ENCODE measurements at regions not wholly inside any gene's neighbourhood (a gene's known extent, or its start where the extent isn't known, plus 50 kb on each side); places are given as distances from the start of the nearest gene placed in this dataset.

DNA sequence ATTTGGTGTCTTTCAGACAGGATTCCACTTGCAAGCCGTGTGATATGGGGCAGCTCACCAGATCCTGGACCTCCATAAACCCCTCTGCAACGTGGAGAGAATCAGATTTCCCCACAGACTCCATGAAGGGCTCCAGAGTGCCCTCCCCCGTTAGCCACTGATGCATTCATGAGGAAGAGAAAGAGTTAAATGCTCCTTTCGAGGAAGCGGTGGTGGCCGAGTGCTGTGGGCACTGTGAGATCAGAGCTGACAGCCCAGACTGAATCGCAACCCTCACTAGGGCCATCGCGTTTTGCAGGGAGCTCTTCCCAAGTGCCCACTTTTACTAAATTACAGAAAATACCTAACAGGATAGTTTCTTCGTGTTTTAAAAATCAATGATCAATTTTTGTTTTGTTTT is 226.3 kb upstream of the ZNF32 start:
- TF ChIP-seq GATA1 (IDR thresholded peaks at IDR 0.05; ENCODE audit: low read depth, low read length) (no peak), POLR2A (IDR thresholded peaks at IDR 0.05; ENCODE audit: low read length) (no peak)
- no peak for DNase-seq

DNA sequence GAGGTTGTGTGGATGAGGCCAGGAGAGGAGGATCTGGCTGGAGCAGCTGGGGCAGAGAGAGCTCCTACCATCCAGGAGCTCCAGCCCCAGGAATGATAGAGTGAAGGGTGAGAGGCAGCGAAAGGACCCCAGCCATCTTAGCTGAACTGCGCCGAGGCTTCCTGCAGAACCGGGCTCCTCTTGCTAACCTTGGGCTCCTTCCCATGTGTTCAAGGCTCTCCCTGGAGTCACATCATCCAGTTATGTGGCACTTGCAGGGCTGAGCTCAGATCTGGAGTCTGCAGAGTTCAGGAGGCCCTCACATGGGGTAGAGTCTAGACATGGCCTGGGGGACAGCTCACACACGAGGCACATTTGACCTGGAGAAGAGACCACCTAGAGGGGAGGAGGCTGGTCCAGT is 225.0 kb upstream of the ZNF32 start:
- TF ChIP-seq GATA1 (IDR thresholded peaks at IDR 0.05; ENCODE audit: low read depth, low read length): no peak
- no peak for TF ChIP-seq POLR2A (IDR thresholded peaks at IDR 0.05; ENCODE audit: low read length)
- no peak for DNase-seq

DNA sequence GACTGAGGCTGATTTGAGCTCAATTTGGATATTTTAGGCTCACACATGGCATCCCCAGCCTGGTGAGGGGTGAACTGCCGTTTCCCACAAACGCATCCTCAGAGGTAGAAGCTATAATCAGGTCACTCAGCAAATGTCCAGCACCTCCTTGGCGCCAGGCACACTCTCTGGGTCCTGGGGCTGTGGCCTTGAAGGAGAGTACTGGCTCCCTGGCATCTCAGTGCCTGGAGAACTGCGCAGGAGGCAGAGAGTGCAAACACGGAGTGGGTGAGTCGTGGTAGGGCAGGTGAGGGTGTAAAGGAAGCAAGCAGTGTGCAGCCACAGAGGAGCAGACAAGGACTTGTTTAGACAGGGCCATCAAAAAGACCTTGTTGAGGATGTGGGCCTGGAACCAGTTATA is 224.0 kb upstream of the ZNF32 start:
- TF ChIP-seq POLR2A (IDR thresholded peaks at IDR 0.05; ENCODE audit: low read length): no peak
- TF ChIP-seq GATA1 (IDR thresholded peaks at IDR 0.05; ENCODE audit: low read depth, low read length): no peak

DNA sequence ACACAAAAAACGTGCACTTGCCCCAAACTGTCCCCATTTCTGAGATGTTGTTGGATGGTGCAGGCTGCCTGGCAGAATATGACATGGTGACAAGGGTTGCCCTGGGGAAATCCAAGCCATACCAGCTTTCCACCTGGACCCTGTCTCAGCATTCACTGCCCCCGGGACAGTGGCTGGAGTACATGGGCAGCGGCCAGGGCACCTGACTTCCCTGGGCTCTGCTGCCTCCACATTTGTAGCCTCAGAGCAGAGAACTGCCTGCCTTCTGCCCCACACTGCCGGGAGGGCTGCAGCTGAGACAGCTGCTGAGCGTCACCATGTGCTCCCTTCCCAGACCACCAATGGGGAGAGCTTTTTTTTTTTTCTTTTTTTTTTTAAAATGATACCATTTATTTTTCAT is 222.9 kb upstream of the ZNF32 start:
- TF ChIP-seq GATA1 (IDR thresholded peaks at IDR 0.05; ENCODE audit: low read depth, low read length): no peak
- no peak for TF ChIP-seq POLR2A (IDR thresholded peaks at IDR 0.05; ENCODE audit: low read length)
- no peak for DNase-seq

More for the DNA sequence above, 224.0 kb upstream of the ZNF32 start:
- no peak for DNase-seq

DNA sequence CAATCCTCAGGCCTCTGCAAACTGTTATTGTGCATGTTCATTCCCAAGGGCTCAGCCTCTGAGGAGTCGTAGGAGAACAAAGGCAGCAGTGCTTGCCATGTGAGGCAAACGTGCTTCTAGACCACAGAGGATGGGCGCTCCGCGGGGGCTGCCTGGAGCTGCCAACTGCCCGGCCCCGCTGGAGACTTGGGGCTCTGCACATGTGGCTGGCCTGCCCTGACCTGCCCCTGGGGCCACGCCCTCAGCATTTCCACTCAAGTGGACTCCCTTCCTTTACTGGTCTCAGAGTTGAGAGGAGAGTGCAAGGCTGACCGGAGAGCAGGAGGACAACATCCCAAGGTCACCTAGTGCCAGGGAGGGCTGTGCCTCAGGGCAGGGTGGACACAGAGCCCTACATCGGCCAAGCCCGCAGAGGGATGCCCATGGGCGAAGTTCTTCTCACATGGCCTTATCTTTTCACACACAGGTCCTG is 222.3 kb upstream of the ZNF32 start:
- no peak for DNase-seq

DNA sequence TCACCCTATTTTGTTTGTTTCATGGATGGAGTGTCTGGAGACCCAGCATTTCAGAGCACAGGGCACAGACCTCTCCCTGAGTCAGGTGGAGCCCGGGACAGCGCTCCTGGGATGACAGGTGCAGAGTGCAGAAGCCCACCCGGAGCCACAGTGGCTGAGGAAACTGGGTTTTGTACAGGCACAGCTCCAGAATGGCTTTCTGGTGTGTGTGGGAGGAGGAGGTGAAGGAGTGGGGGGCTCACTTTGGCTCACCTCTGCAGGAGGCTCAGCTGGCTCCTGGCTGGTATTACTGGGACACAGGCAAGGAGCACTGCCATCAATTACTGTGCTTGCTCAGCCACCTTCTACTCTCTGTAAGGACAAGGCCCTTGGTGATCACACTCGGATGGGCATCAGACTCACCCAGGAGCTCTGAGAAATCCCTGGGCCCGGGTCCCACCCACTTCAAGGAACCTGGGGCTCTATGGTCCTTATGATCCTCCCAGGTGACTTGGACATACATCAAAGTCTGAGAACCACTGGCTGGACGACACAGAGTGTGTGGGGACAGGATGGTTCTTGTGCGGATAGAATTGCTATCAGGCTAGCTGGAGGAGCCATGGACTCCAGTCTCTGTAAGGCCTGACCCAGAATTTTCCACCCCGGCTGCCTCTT is 221.1 kb upstream of the ZNF32 start:
- TF ChIP-seq GATA1 (IDR thresholded peaks at IDR 0.05; ENCODE audit: low read depth, low read length): no peak
- no peak for TF ChIP-seq POLR2A (IDR thresholded peaks at IDR 0.05; ENCODE audit: low read length)
- DNase-seq: no peak

More for the DNA sequence above, 222.3 kb upstream of the ZNF32 start:
- TF ChIP-seq POLR2A (IDR thresholded peaks at IDR 0.05; ENCODE audit: low read length) (no peak), GATA1 (IDR thresholded peaks at IDR 0.05; ENCODE audit: low read depth, low read length) (no peak)

DNA sequence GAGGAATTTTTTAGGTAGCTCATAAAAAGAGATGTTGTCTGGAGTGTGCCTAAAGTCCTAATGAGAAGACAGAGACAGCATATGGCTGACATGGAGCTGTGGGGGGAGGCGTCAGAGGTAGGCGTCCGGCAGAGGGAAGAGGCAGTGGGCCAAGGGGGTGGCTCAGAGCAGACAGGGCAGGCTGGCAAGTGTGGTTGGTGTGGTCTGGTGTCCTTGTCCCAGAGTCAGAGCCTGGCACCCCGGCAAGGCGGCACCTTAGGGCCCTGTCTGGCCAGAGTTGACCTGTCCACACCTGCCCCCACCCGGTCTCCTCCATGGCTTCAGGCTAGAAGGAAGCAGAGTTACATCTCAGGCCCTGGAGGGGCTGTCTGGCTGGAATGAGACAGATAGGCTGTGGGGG is 220.3 kb upstream of the ZNF32 start:
- TF ChIP-seq GATA1 (IDR thresholded peaks at IDR 0.05; ENCODE audit: low read depth, low read length) (no peak), POLR2A (IDR thresholded peaks at IDR 0.05; ENCODE audit: low read length) (no peak)
- no peak for DNase-seq

DNA sequence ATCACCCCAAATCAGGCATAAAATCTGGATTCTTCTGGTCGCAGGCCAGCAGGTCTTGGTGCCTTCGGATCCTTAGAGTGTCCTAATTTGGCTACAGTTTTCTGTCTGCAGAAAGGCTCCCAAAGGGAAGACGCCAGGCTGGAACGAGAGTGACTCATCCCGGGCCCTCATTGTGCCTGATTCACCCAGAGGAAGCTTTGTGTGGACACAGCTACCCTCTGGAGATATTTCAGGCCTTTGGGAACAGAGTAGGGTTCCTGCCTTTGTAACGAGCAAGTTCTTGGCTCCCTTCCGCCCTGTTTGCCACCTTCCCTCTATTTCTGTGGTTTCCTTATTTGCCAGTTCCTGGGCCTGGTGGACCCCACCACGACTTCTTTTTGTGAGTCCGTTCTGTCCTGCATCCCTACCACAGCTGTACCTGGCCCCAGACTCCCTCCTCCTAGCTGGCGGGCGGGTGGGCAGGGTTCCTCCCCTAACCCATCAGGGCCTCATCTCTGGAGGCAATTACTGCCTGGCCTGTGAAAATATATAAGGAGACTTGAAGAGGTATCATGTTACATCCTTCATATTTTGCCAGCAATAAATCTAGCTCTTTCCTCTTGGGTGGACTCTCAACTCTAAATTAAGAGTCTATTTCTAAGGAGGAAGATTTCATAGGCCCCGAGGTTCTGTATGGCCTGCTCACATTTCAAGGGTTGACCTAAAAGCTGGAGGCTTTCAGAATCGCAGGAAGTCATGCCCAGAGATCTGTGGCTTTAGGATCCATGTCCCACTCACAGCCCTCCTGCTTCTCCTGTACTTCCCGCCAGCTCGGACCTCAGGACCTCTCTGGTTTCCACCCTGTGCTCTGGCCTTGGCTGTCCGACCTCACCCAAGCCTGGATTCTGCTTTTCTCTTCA is 219.2 kb upstream of the ZNF32 start:
- TF ChIP-seq GATA1 (IDR thresholded peaks at IDR 0.05; ENCODE audit: low read depth, low read length) (no peak), POLR2A (IDR thresholded peaks at IDR 0.05; ENCODE audit: low read length) (no peak)
- no peak for DNase-seq

DNA sequence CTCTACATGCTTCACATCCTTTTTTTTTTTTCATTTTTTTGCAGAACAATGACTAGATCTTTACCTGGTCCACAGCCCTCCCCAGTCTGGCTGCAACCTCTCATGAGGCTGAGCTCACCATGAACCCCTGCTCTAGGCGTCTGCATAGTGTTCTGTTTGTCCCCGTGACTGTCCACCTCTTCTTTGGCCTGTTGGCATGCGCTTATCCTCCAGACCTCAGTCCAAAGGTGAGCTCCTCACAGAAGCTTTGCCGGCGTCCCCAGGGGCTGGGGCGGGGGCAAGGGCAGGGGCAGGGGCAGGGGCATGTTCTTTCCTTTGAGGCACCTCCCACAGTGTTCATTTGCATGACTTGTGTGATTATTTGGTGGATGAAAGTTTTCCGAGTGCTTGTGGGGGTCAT is 218.4 kb upstream of the ZNF32 start:
- no peak for DNase-seq
- TF ChIP-seq GATA1 (IDR thresholded peaks at IDR 0.05; ENCODE audit: low read depth, low read length) (no peak), POLR2A (IDR thresholded peaks at IDR 0.05; ENCODE audit: low read length) (no peak)

DNA sequence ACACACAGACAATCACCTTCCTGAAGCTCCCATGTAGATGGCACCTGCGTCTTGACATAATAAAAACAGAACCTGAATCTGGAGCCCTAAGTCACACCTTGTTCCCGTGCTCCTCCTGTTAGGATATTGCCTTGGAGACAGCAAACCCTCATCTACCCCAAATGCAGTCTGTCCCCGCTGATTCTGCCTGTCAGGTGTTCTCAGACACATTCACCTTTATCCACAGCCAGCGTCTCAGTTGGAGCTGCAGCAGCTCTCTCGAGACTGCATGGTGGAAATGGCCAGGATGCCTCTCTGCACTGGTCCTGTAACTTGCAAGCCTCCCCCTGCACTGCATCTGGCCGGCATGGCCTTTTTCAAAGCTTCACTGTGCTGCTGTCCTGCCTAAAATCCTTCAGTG is 218.0 kb upstream of the ZNF32 start:
- DNase-seq: no peak
- no peak for TF ChIP-seq POLR2A (IDR thresholded peaks at IDR 0.05; ENCODE audit: low read length)
- TF ChIP-seq GATA1 (IDR thresholded peaks at IDR 0.05; ENCODE audit: low read depth, low read length): no peak

DNA sequence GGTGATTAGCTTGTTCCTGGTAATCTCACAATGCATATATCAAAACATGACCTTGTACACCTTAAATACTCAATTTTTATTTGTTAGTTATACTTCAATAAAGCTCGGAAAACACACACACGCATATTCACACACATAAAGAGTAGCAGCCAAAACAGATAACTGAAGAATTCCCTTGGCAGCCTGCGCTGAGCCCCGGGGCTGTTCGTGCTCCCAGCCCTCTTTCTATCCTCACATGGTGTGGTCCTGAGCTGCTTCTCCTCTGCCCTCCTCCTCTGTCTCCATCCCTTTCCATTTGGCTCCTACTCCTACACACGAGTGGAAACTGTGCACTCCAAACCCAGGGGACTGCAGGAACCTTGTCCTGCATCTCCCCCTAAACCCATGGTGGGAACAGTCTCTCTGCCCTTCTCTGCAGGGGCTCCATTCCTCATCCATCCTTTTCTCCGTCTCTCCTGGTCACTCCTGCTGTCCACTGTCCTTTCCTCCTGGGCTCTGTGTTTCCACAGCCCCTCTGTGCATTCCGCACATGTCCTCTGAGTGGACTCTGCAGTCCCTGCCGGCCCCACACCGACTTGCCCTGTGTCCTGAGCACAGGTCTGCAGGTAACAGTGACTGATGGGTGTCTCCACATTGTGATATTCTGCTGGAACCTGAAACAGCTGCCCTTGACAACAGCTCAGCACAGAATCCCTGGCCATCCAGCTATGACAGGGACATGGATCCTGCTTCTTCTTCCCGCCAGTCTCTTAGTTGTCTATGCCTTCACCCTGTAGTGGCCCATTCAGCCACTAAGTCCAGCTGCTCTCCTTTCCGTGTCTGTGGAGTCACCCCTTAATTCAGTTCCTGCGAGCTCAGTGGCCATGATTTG is 216.8 kb upstream of the ZNF32 start:
- TF ChIP-seq GATA1 (IDR thresholded peaks at IDR 0.05; ENCODE audit: low read depth, low read length) (no peak), POLR2A (IDR thresholded peaks at IDR 0.05; ENCODE audit: low read length) (no peak)
- no peak for DNase-seq

DNA sequence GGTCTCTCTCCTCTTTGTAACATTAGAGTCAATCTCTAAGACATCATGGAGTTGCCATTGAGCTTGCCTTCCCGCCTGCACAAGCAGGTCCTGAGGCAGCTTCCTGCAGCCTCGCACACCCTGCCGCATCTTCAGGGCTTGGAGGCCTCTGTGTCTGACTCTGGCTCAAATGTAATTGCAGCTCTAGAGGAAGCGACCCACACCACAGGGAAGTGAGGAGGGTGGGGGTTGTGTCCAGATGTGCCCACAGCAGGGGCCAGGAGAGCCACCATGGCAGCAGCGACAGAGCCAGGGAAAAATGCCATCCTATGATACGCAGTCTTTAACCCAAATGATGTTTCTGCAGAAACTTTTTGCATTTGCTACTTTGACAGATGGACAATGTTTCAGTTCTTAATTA is 216.0 kb upstream of the ZNF32 start:
- no peak for DNase-seq
- TF ChIP-seq GATA1 (IDR thresholded peaks at IDR 0.05; ENCODE audit: low read depth, low read length): no peak
- no peak for TF ChIP-seq POLR2A (IDR thresholded peaks at IDR 0.05; ENCODE audit: low read length)

DNA sequence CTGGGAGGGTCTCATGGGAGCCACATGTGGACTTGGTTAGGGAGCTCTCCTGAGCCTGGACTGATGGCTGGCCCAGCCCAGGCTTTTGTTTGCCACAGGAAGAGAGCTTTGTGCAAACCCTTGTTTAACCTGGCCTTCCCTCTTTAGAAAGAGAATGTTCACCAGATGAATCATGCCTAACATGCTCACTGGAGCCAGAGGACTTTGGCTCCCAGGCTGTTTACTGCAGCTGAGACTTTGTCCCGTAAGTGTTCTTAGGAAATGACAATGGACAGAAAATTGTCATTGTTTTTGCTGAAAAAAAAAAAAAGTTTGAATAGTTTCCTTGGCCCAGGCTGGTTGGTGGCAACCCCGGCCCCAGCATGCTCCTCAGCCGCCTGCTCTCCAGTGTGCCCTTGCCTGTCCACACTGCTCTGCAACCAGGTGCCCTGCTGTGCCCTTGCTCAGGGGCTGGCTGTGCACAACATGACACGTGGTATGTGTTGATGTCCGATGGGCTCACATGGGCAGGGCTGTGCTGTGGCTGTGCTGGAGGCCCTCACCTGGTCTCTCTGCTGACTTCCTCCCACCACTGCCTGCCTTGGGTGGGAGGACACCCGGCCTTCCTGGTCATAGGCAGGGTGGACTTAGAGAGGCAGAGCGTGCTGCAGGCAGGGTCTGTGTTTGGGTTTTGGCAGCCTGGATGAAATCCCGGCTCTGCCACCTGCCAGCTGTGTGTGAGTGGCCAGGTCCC is 215.3 kb upstream of the ZNF32 start:
- DNase-seq: no peak
- TF ChIP-seq GATA1 (IDR thresholded peaks at IDR 0.05; ENCODE audit: low read depth, low read length) (no peak), POLR2A (IDR thresholded peaks at IDR 0.05; ENCODE audit: low read length) (no peak)
